ENCODE measurements at regions not wholly inside any gene's neighbourhood (a gene's known extent, or its start where the extent isn't known, plus 50 kb on each side); places are given as distances from the start of the nearest gene placed in this dataset.

DNA sequence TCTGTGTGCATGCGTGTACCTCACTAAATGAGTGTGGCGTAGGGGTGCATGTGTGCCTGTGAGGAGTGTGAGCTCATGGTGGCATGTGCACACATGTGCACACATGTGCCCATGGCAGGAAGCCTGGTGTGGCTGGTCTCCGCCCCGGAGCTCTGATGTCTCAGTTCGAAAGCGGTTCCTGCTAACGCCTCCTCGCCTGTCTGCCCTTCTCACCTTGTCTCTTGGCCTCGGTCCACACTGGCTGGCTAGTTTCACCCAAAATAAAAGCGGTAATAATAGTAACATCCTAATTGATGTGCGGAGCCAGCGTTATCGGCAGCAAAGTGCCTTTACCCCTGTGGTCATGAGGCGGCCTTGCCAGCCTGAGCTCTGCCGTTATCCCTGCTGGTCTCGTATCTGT is 1190.4 kb downstream of the BRD1 start:
- TF ChIP-seq CTCF (CRISPR knock-in tag; IDR thresholded peaks at IDR 0.05) (no peak), SP2 (CRISPR knock-in tag; IDR thresholded peaks at IDR 0.05) (no peak), ATF2 (CRISPR knock-in tag; IDR thresholded peaks at IDR 0.05) (no peak), ZNF709 (CRISPR knock-in tag; IDR thresholded peaks at IDR 0.05) (no peak)
- TF ChIP-seq, protein P1, sequence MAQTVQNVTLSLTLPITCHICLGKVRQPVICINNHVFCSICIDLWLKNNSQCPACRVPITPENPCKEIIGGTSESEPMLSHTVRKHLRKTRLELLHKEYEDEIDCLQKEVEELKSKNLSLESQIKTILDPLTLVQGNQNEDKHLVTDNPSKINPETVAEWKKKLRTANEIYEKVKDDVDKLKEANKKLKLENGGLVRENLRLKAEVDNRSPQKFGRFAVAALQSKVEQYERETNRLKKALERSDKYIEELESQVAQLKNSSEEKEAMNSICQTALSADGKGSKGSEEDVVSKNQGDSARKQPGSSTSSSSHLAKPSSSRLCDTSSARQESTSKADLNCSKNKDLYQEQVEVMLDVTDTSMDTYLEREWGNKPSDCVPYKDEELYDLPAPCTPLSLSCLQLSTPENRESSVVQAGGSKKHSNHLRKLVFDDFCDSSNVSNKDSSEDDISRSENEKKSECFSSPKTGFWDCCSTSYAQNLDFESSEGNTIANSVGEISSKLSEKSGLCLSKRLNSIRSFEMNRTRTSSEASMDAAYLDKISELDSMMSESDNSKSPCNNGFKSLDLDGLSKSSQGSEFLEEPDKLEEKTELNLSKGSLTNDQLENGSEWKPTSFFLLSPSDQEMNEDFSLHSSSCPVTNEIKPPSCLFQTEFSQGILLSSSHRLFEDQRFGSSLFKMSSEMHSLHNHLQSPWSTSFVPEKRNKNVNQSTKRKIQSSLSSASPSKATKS (CRISPR knock-in tag; IDR thresholded peaks at IDR 0.05): no peak

Measured in HepG2 (cell line).